Caco-2 (cell line): ENCODE measurements at regions not wholly inside any gene's neighbourhood (a gene's known extent, or its start where the extent isn't known, plus 50 kb on each side); places are given as distances from the start of the nearest gene placed in this dataset.

Source experiments
- BruUV-seq: library from RNA; stranded (reverse); fragments of 400-500 nt; replicated peaks from 2 replicates; lab custom pipeline; 2021; lab: Mats Ljungman, UMichigan
- CTCF ChIA-PET: fragments of 300-600 bp; sonication (Branson Sonifier 250); formaldehyde crosslinking; loops from one replicate; lab custom pipeline; 2022; ENCODE audit warnings: antibody characterized with exemption; lab: Charles Lee
- POLR2A ChIA-PET: fragments of 300-600 bp; sonication (Branson Sonifier 250); formaldehyde crosslinking; loops from one replicate; lab custom pipeline; 2022; ENCODE audit warnings: antibody characterized with exemption; lab: Charles Lee
- DNase-seq, 2 experiments: peaks; one replicate each; pipeline versions ENCODE4 v3.0.0 to v3.0.0-alpha.2; 2020 to 2022
- H3K27me3 ChIP-seq: replicated peaks from 2 replicates; pipeline ENCODE4 v1.6.0; 2011; ENCODE audit warnings: low read length; ENCODE audit not compliant: control insufficient read depth, insufficient read depth
- H3K36me3 ChIP-seq: 2 replicates; pipeline ENCODE4 v1.5.1; 2011; ENCODE audit warnings: low read length; ENCODE audit not compliant: control insufficient read depth, insufficient read depth
- H3K4me1 ChIP-seq: fragments of 250-450 bp; sonication (Bioruptor Pico); 2 replicates; pipeline ENCODE4 v1.5.1; 2020; ENCODE audit warnings: mild to moderate bottlenecking
- H3K4me3 ChIP-seq: 2 replicates; pipeline ENCODE4 v1.5.1; 2011; ENCODE audit warnings: low read depth, mild to moderate bottlenecking, control low read depth, low read length
- H3K9me3 ChIP-seq: fragments of 250-450 bp; sonication (Bioruptor Pico); 2 replicates; pipeline ENCODE4 v1.5.1; 2020; ENCODE audit warnings: mild to moderate bottlenecking, moderate library complexity
- H3K27ac Mint-ChIP-seq: one replicate; pipeline ENCODE4 v1.8.0; 2022; ENCODE audit warnings: mixed read lengths; ENCODE audit not compliant: unreplicated experiment
- H3K27me3 Mint-ChIP-seq: one replicate; pipeline ENCODE4 v1.8.0; 2022; ENCODE audit warnings: mixed read lengths; ENCODE audit not compliant: insufficient read depth, unreplicated experiment
- H3K36me3 Mint-ChIP-seq: one replicate; pipeline ENCODE4 v1.8.0; 2022; ENCODE audit warnings: mild to moderate bottlenecking, mixed read lengths; ENCODE audit not compliant: insufficient read depth, unreplicated experiment
- H3K4me1 Mint-ChIP-seq: one replicate; pipeline ENCODE4 v1.8.0; 2022; ENCODE audit warnings: low read depth, mixed read lengths; ENCODE audit not compliant: unreplicated experiment
- H3K4me3 Mint-ChIP-seq: one replicate; pipeline ENCODE4 v1.8.0; 2022; ENCODE audit warnings: mild to moderate bottlenecking, moderate library complexity, mixed read lengths; ENCODE audit not compliant: unreplicated experiment
- H3K9me3 Mint-ChIP-seq: one replicate; pipeline ENCODE4 v1.8.0; 2022; ENCODE audit warnings: mixed read lengths; ENCODE audit not compliant: unreplicated experiment
- intact Hi-C: fragments of 100-400 bp; cut with micrococcal nuclease; formaldehyde crosslinking; loops from one replicate; pipeline ENCODE4 v1.10.0; 2022; ENCODE audit not compliant: unreplicated experiment
- TF ChIP-seq, protein P1 (sequence below), 2 experiments: fragments of 200-600 bp in 1 of 2; IDR thresholded peaks; 1 replicate in 1 of 2; 2 replicates in 1 of 2; pipeline versions ENCODE4 v1.5.1 to v1.8.0; 2011 to 2022; ENCODE audit warnings: antibody characterized with exemption in 1 of 2, control low read depth in 1 of 2, inconsistent platforms in 1 of 2, low read depth in 1 of 2, low read length in 1 of 2, mild to moderate bottlenecking in 1 of 2, moderate library complexity in 1 of 2; ENCODE audit not compliant: insufficient read depth in 1 of 2, severe bottlenecking in 1 of 2, unreplicated experiment in 1 of 2

DNA sequence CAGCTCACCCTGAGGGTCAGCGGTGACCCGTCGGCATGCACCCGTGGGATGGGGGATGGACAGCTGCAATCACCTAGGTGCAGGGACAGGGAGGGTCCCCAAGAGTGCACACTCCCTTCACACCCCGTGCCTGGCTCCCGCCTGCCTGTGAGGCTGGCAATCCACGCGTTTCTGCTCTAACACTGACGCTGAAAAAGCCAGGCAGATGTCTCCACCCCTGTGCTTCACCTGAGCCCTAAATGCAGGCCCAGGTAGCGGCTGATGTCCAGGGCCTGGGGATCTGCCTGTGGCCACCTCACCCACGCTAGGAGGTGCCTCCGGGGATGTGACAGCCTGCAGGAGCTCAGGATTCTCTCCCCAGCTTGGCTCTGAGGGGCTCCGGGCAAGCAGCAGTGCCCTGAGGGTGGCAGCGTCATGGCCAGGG lies 212.0 kb upstream of the SALL3 start:
- Histone ChIP-seq H3K27me3 (no peaks in the 10 kb centered on the region), H3K4me3 (no peak overlapping the region), H3K9me3 (no peaks in the 10 kb centered on the region), H3K4me1 (peaks cover 4% of the 10 kb centered on the region; the same call in 1 of the 2 replicates), H3K36me3 (no peaks in the 10 kb centered on the region)
- Mint-ChIP-seq H3K4me1 (no peaks in the 10 kb centered on the region), H3K4me3 (no peak overlapping the region), H3K9me3 (no peaks in the 10 kb centered on the region), H3K36me3 (no peaks in the 10 kb centered on the region), H3K27me3 (no peaks in the 10 kb centered on the region), H3K27ac (no peak overlapping the region)
- BruUV-seq: no TSS peak
- TF ChIP-seq, protein P1, sequence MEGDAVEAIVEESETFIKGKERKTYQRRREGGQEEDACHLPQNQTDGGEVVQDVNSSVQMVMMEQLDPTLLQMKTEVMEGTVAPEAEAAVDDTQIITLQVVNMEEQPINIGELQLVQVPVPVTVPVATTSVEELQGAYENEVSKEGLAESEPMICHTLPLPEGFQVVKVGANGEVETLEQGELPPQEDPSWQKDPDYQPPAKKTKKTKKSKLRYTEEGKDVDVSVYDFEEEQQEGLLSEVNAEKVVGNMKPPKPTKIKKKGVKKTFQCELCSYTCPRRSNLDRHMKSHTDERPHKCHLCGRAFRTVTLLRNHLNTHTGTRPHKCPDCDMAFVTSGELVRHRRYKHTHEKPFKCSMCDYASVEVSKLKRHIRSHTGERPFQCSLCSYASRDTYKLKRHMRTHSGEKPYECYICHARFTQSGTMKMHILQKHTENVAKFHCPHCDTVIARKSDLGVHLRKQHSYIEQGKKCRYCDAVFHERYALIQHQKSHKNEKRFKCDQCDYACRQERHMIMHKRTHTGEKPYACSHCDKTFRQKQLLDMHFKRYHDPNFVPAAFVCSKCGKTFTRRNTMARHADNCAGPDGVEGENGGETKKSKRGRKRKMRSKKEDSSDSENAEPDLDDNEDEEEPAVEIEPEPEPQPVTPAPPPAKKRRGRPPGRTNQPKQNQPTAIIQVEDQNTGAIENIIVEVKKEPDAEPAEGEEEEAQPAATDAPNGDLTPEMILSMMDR (IDR thresholded peaks at IDR 0.05; ENCODE audit: insufficient read depth in 1 of 2, low read depth in 1 of 2, low read length in 1 of 2, severe bottlenecking in 1 of 2, unreplicated experiment in 1 of 2): no peak
- intact Hi-C loops: no loop called here
- ChIA-PET CTCF (no interaction called here), POLR2A (no interaction called here)
- DNase-seq: no peak

GRCh38 chr18:78768221-78768620 lies 211.4 kb upstream of the SALL3 start:
- no peak overlapping the region for H3K4me3 Mint-ChIP-seq
- Histone ChIP-seq H3K9me3 (no peaks in the 10 kb centered on the region), H3K36me3 (no peaks in the 10 kb centered on the region), H3K4me3 (no peak overlapping the region), H3K4me1 (peaks cover 4% of the 10 kb centered on the region; the same call in 1 of the 2 replicates), H3K27me3 (no peaks in the 10 kb centered on the region)
- H3K27me3 Mint-ChIP-seq: no peaks in the 10 kb centered on the region
- H3K27ac Mint-ChIP-seq: no peak overlapping the region
- no peak for DNase-seq
- no peaks in the 10 kb centered on the region for H3K9me3 Mint-ChIP-seq
- H3K4me1 Mint-ChIP-seq: no peaks in the 10 kb centered on the region
- ChIA-PET CTCF (no interaction called here), POLR2A (no interaction called here)
- no peaks in the 10 kb centered on the region for H3K36me3 Mint-ChIP-seq
- BruUV-seq: no TSS peak
- TF ChIP-seq, protein P1 (IDR thresholded peaks at IDR 0.05; ENCODE audit: insufficient read depth in 1 of 2, low read depth in 1 of 2, low read length in 1 of 2, severe bottlenecking in 1 of 2, unreplicated experiment in 1 of 2): no peak
- intact Hi-C loops: no loop called here

DNA sequence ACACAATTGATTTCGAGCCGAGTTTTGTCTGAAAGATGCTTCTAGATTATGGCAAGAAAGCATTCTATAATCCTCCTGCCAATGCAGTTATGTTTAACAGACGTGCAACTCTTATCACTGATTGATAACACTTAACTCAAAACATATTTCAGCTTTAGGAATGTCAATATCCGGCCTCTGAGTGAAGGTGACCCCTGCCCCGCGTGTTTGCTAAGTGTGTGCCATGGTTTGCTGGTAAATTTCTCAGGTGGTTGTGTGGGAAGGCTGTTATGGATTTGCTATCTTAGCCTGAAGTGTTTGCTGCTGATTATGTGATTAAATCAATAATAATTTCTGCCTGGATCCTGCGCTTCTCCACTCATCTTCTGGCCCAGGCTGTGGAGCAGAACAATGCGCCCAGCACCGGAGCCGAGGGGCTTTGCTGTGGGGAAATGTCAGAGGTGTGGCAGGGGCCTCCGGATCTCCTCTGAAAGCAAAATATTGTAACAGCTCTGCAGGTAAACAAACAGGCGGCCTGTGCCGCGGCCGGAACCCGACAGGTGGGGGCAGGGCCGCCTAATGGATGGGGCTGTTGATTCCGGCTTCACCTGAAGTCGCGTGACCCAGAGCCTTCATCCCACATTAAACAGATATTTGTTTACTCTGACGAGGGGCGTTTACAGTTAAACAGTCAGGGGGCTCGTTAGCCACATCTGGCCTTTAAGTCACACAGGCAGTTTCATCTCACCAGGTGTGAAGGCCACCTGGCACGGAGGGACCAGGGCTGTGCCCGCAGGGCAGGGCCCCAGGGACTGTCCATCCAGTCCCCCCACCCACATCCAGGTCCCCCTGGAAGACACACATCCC lies 210.7 kb upstream of the SALL3 start:
- DNase-seq: peak in 1 of 2 experiments; percentile 14
- TF ChIP-seq, protein P1 (IDR thresholded peaks at IDR 0.05; ENCODE audit: insufficient read depth in 1 of 2, low read depth in 1 of 2, low read length in 1 of 2, severe bottlenecking in 1 of 2, unreplicated experiment in 1 of 2): no peak
- Mint-ChIP-seq H3K9me3 (no peaks in the 10 kb centered on the region), H3K4me1 (no peaks in the 10 kb centered on the region), H3K36me3 (no peaks in the 10 kb centered on the region), H3K27ac (no peak overlapping the region), H3K4me3 (no peak overlapping the region), H3K27me3 (no peaks in the 10 kb centered on the region)
- intact Hi-C loops: no loop called here
- peaks cover 4% of the 10 kb centered on the region; the same call in 1 of the 2 replicates for H3K4me1 ChIP-seq
- H3K4me3 ChIP-seq: no peak overlapping the region
- H3K36me3 ChIP-seq: no peaks in the 10 kb centered on the region
- ChIA-PET CTCF (no interaction called here), POLR2A (no interaction called here)
- H3K9me3 ChIP-seq: no peaks in the 10 kb centered on the region
- H3K27me3 ChIP-seq: no peaks in the 10 kb centered on the region
- no TSS peak for BruUV-seq
